ENCODE measurements at regions not wholly inside any gene's neighbourhood (a gene's known extent, or its start where the extent isn't known, plus 50 kb on each side); places are given as distances from the start of the nearest gene placed in this dataset.

DNA sequence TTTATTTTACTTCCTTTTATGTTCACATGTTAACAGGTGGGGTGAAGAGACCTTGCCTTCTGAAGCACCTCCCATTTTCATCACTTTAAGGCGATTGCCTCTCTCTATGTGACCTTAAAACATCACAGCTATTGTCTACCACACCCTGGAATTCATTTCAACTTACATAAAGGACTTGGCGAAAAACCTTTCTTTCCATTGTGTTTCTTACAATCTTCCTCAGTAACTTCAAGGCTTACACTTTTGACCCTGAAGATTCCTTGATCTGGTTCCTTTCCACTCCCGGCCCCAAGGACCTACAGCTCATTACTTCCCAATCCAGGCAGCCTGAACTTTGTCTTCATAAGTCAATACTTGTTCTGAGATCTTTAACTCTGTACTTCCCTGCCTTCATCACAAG lies 443.3 kb downstream of the ADAMTS20 start:
- H3K4me3 ChIP-seq (ENCODE audit: low read length): no peak overlapping the region
- DNase-seq: no peak
- H3K36me3 ChIP-seq (ENCODE audit: control insufficient read depth, insufficient read depth, low read length): no peaks in the 10 kb centered on the region
- H3K27me3 ChIP-seq (ENCODE audit: control insufficient read depth, insufficient read depth, low read length): no peaks in the 10 kb centered on the region
- H3K27ac ChIP-seq (ENCODE audit: low read length): no peak overlapping the region
- no peaks in the 10 kb centered on the region for H3K9me3 ChIP-seq (ENCODE audit: control insufficient read depth, low read depth, low read length)
- H3K4me1 ChIP-seq (ENCODE audit: control insufficient read depth, insufficient read depth, low read length): no peaks in the 10 kb centered on the region
- WGBS (ENCODE audit: insufficient coverage, low lambda C conversion rate): 41% methylated on average over 3 of the region's 3 CpGs

DNA sequence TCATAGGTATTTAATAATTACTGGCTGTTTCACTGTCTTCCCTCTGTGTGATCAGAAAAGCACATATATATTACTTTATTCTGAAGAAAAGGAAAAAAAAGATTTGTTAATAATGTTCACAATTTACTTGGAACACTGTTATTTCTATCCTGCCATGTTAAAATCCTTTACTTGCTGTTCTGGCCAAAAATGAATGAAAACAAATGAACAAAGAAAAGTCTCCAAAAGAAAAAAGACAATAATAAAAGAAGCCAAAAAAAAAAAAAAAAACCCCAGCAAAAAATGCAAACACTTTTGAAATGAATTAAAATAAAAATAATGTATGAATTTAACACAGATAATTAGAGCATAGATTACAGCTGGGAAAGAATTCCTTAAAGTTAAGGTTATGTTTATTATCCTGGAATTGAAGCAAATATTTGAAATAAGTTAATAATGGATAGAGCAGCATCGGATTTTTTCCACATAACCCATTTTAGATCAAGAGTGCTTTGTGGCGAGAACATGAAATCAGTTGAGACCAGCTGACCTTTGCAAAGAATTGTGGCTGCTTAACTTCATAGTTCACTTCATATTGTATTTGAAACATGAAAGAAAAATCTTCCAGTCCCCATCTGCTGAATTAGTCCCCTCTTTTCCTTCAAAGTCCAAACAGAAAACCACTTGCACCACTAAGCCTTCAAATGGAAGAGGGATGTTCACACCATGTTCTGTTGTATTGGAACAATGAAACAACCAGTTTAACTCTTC lies 444.8 kb downstream of the ADAMTS20 start:
- 69% methylated on average over 2 of the region's 2 CpGs for WGBS (ENCODE audit: insufficient coverage, low lambda C conversion rate)
- DNase-seq: no peak
- no peak overlapping the region for H3K27ac ChIP-seq (ENCODE audit: low read length)
- H3K36me3 ChIP-seq (ENCODE audit: control insufficient read depth, insufficient read depth, low read length): no peaks in the 10 kb centered on the region
- H3K4me3 ChIP-seq (ENCODE audit: low read length): no peak overlapping the region
- no peaks in the 10 kb centered on the region for H3K4me1 ChIP-seq (ENCODE audit: control insufficient read depth, insufficient read depth, low read length)
- H3K9me3 ChIP-seq (ENCODE audit: control insufficient read depth, low read depth, low read length): no peaks in the 10 kb centered on the region
- H3K27me3 ChIP-seq (ENCODE audit: control insufficient read depth, insufficient read depth, low read length): no peaks in the 10 kb centered on the region

DNA sequence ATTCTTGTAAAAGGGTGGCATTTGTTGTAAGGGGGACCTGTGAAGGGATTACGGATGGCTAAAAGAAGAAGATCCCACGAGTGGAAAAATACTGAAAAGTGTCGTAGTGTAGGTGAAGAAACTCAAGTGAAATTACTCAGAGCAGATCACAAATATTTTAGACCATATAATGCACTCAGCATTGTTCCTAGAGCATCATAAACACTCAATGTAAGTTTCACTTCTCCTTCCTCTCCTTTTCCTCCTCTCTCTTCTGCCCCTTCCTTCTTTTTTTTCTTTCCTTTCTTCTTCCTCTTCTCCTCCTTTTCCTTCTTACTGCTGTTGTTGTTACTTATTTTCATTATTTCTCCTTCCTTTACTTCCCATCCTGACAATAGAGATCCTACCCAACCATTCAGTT lies 445.6 kb downstream of the ADAMTS20 start:
- Histone ChIP-seq H3K27me3 (ENCODE audit: control insufficient read depth, insufficient read depth, low read length) (no peaks in the 10 kb centered on the region), H3K4me3 (ENCODE audit: low read length) (no peak overlapping the region), H3K27ac (ENCODE audit: low read length) (no peak overlapping the region), H3K9me3 (ENCODE audit: control insufficient read depth, low read depth, low read length) (no peaks in the 10 kb centered on the region), H3K36me3 (ENCODE audit: control insufficient read depth, insufficient read depth, low read length) (no peaks in the 10 kb centered on the region), H3K4me1 (ENCODE audit: control insufficient read depth, insufficient read depth, low read length) (no peaks in the 10 kb centered on the region)
- 91% methylated on average over 3 of the region's 3 CpGs for WGBS (ENCODE audit: insufficient coverage, low lambda C conversion rate)
- no peak for DNase-seq

DNA sequence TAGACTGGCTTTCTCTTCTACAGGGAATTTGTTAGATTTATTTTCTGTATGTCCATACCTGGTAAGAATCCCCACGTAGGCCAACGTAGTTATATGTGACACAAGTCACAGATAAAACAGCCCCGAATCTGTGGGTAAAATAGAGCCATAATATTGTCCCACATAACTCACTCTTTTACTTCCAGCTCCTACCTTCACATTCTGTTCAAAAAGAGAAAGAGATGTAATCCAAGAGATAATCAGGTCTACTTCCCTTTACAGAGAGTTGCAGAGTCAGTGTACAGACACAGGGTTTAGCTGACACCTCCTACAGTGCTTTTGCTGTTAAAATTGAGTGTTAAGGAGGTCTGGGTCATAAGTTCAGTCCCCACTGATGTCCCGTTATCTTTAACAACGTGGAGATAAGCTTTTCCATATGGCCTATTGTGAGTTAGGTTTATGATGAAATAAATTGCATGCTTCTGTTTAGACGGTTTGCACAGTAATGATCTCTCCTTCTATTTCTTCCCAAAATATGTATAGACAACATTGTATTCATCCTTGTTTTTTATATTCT lies 446.5 kb downstream of the ADAMTS20 start:
- no peak overlapping the region for H3K27ac ChIP-seq (ENCODE audit: low read length)
- H3K4me1 ChIP-seq (ENCODE audit: control insufficient read depth, insufficient read depth, low read length): no peaks in the 10 kb centered on the region
- H3K27me3 ChIP-seq (ENCODE audit: control insufficient read depth, insufficient read depth, low read length): no peaks in the 10 kb centered on the region
- 8% methylated on average over 2 of the region's 6 CpGs for WGBS (ENCODE audit: insufficient coverage, low lambda C conversion rate)
- DNase-seq: no peak
- no peaks in the 10 kb centered on the region for H3K9me3 ChIP-seq (ENCODE audit: control insufficient read depth, low read depth, low read length)
- no peaks in the 10 kb centered on the region for H3K36me3 ChIP-seq (ENCODE audit: control insufficient read depth, insufficient read depth, low read length)
- no peak overlapping the region for H3K4me3 ChIP-seq (ENCODE audit: low read length)

DNA sequence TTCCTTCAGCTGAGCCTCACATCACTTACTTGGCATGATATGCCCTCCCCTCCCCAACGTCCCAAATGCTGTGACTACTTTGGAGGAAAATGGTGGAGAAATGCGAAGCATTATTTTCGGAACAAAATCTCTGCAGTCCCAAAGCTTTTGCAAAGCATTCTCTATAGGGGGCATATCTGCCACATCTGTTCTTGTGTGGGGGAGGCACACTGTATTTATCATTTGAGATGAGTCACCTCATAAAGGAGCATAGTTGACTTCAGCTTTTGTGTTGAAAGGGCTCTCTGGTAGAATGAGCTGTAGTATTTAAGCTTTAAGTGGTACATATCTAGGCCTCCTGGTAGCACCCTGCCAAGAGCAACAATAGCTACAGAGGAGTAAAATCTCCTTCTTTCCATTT lies 447.5 kb downstream of the ADAMTS20 start:
- Histone ChIP-seq H3K27me3 (ENCODE audit: control insufficient read depth, insufficient read depth, low read length) (no peaks in the 10 kb centered on the region), H3K4me1 (ENCODE audit: control insufficient read depth, insufficient read depth, low read length) (no peaks in the 10 kb centered on the region), H3K27ac (ENCODE audit: low read length) (no peak overlapping the region), H3K36me3 (ENCODE audit: control insufficient read depth, insufficient read depth, low read length) (no peaks in the 10 kb centered on the region), H3K4me3 (ENCODE audit: low read length) (no peak overlapping the region), H3K9me3 (ENCODE audit: control insufficient read depth, low read depth, low read length) (no peaks in the 10 kb centered on the region)
- DNase-seq: no peak
- WGBS (ENCODE audit: insufficient coverage, low lambda C conversion rate): 100% methylated on average over 1 of the region's 3 CpGs

DNA sequence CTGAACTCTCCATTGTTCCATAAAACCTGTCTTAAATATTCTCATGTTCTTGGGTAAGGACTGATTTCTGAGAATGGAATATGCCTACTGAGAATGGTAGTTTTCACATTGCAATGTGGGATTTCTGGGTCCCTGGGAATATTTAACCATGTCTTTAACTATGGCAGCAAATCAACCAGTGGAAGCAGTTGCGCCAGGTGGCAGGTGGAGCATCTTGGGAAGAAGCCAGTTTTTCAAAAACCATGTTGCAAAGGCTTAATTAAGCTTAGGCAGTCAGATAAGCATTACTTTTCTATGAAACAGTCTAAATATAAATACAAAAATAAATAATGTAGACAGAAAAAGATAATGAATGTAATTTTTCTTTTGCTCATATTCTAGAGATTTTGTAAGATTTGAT lies 448.1 kb downstream of the ADAMTS20 start:
- Histone ChIP-seq H3K4me3 (ENCODE audit: low read length) (no peak overlapping the region), H3K27me3 (ENCODE audit: control insufficient read depth, insufficient read depth, low read length) (no peaks in the 10 kb centered on the region), H3K36me3 (ENCODE audit: control insufficient read depth, insufficient read depth, low read length) (no peaks in the 10 kb centered on the region), H3K9me3 (ENCODE audit: control insufficient read depth, low read depth, low read length) (no peaks in the 10 kb centered on the region), H3K27ac (ENCODE audit: low read length) (no peak overlapping the region), H3K4me1 (ENCODE audit: control insufficient read depth, insufficient read depth, low read length) (no peaks in the 10 kb centered on the region)
- no CpG with 5 or more reads among the region's 1 CpG for WGBS (ENCODE audit: insufficient coverage, low lambda C conversion rate)
- DNase-seq: no peak

DNA sequence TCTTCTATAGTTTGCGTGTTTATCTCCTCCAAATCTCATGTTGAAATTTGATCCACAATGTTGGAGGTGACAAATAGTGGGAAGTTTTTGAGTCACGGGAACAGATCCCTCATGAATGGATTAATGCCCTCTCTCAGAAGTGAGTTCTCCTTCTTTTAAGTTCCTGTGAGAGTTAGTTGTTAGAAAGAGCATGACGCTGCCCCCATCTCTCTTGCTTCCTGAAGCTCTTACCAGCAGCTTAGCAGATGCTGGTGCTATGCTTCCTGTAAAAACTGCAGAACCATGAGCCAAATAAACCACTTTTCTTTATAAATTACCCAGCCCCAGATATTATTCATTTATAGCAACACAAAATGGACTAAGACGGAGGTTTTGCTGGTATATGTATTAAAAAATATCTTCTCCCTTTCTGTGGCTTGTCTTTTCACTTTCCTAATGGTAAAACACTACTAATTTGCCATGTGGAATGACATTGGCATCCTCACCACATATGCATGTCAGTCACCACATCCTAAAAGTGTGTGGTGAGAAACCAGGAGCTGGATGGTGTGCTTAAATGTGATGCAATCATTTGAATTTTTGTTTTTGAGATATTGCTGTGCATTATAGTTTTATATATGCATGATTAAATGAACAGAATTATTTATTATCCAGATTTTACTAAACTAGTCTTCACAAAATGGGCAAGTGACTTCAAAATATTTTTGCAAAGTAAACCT lies 449.3 kb downstream of the ADAMTS20 start:
- no CpG with 5 or more reads among the region's 4 CpGs for WGBS (ENCODE audit: insufficient coverage, low lambda C conversion rate)
- no peaks in the 10 kb centered on the region for H3K4me1 ChIP-seq (ENCODE audit: control insufficient read depth, insufficient read depth, low read length)
- DNase-seq: no peak
- H3K4me3 ChIP-seq (ENCODE audit: low read length): no peak overlapping the region
- H3K9me3 ChIP-seq (ENCODE audit: control insufficient read depth, low read depth, low read length): no peaks in the 10 kb centered on the region
- H3K27me3 ChIP-seq (ENCODE audit: control insufficient read depth, insufficient read depth, low read length): no peaks in the 10 kb centered on the region
- no peaks in the 10 kb centered on the region for H3K36me3 ChIP-seq (ENCODE audit: control insufficient read depth, insufficient read depth, low read length)
- H3K27ac ChIP-seq (ENCODE audit: low read length): no peak overlapping the region

DNA sequence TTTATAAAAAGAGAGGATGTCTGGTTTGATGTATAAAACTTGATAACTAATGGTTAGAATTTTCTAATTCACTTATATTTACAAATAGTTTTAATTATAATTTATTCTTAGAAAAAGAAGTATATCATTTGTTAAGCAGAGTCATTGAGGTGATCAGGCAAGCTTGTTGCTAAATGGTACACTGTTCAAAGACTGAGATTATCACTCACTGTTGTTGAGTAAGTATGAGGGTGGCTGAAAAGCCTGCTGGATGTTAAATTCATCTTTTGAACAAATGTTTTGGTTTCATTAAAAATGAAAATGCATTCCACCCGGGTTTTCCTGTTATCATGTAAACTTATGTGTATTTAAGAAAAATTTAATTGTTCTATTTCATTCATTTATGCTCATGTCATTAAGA lies 451.8 kb downstream of the ADAMTS20 start:
- no peaks in the 10 kb centered on the region for H3K36me3 ChIP-seq (ENCODE audit: control insufficient read depth, insufficient read depth, low read length)
- H3K27ac ChIP-seq (ENCODE audit: low read length): no peak overlapping the region
- no peak for DNase-seq
- H3K27me3 ChIP-seq (ENCODE audit: control insufficient read depth, insufficient read depth, low read length): no peaks in the 10 kb centered on the region
- WGBS (ENCODE audit: insufficient coverage, low lambda C conversion rate): 67% methylated on average over 1 of the region's 1 CpG
- H3K4me3 ChIP-seq (ENCODE audit: low read length): no peak overlapping the region
- H3K9me3 ChIP-seq (ENCODE audit: control insufficient read depth, low read depth, low read length): no peaks in the 10 kb centered on the region
- H3K4me1 ChIP-seq (ENCODE audit: control insufficient read depth, insufficient read depth, low read length): no peaks in the 10 kb centered on the region

DNA sequence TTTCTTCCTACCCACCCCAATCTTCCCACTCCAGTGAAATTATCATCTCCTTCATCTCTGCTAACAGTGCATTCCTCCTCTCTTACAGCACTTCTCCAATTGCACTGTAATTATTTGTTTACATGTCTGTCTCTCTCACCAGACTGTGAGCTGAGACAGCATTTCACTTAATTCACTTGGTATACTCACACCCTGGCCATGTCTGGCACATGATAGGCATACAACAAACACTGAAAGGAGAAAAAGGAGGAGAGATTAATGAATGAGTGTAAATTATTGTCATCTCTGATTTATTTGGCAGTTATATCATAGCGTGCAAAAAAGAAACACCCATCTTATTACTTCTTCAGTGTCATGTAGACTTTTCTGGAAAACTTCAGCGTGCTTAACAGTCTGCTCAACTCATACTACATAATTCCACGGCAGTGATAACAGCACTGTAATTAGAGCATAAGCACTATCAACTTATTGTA lies 452.3 kb downstream of the ADAMTS20 start:
- WGBS (ENCODE audit: insufficient coverage, low lambda C conversion rate): 56% methylated on average over 3 of the region's 3 CpGs
- DNase-seq: no peak
- H3K27ac ChIP-seq (ENCODE audit: low read length): no peak overlapping the region

DNA sequence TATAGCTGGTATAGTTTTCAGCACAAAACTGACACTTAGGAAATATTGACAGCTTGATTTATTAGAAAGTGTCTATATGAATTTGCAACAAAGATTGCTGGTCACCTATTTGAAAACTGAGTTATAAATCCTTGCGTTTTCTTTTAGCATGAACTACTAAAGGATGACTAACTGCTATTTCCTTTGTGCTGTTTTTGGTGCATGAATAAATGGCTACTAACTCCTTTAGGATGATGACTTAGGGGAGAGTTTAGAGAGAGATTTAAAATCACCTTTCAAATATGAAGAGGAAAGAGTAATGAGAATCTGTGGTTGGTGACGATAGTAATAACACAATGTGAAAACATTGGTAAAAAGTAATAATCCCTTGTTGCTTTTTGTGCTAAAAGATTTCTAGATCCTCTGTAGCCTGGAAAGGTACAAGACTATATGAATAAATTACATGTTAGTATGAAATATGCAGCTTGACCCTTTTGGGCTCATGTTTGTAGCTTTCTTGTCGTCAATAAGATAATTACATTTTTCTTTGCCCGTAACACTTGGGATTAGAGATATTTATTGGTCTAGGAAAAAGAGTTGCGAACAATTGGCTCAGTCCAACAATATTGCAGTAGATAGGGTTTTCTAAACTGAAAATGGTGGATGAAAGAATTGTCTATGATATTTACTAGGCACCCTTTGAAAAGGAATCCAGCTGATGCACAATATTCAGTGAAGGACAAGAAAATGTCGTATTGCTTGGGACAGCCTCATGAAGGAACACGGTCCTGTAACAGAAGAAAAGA lies 453.0 kb downstream of the ADAMTS20 start:
- H3K27ac ChIP-seq (ENCODE audit: low read length): no peak overlapping the region
- H3K9me3 ChIP-seq (ENCODE audit: control insufficient read depth, low read depth, low read length): no peaks in the 10 kb centered on the region
- H3K4me1 ChIP-seq (ENCODE audit: control insufficient read depth, insufficient read depth, low read length): no peaks in the 10 kb centered on the region
- no peak overlapping the region for H3K4me3 ChIP-seq (ENCODE audit: low read length)
- WGBS (ENCODE audit: insufficient coverage, low lambda C conversion rate): 80% methylated on average over 1 of the region's 7 CpGs
- H3K27me3 ChIP-seq (ENCODE audit: control insufficient read depth, insufficient read depth, low read length): no peaks in the 10 kb centered on the region
- DNase-seq: no peak
- H3K36me3 ChIP-seq (ENCODE audit: control insufficient read depth, insufficient read depth, low read length): no peaks in the 10 kb centered on the region

More for the DNA sequence above, 452.3 kb downstream of the ADAMTS20 start:
- H3K4me3 ChIP-seq (ENCODE audit: low read length): no peak overlapping the region
- H3K27me3 ChIP-seq (ENCODE audit: control insufficient read depth, insufficient read depth, low read length): no peaks in the 10 kb centered on the region
- no peaks in the 10 kb centered on the region for H3K4me1 ChIP-seq (ENCODE audit: control insufficient read depth, insufficient read depth, low read length)
- no peaks in the 10 kb centered on the region for H3K9me3 ChIP-seq (ENCODE audit: control insufficient read depth, low read depth, low read length)
- H3K36me3 ChIP-seq (ENCODE audit: control insufficient read depth, insufficient read depth, low read length): no peaks in the 10 kb centered on the region

All from large intestine (tissue), 3 donors.